Lung (tissue), 11 donors: ENCODE measurements at regions not wholly inside any gene's neighbourhood (a gene's known extent, or its start where the extent isn't known, plus 50 kb on each side); places are given as distances from the start of the nearest gene placed in this dataset.
A peak's percentile ranks its signal among the peaks of the same experiment; 100 is the strongest.

ENCODE experiments used
- ATAC-seq: fragments of 200-7000 bp; cut with Tn5 transposase; one replicate; pipeline ENCODE4 v1.9.1; 2020; ENCODE audit warnings: moderate number of reproducible peaks; ENCODE audit not compliant: insufficient read depth, low FRiP score
- DNase-seq, 3 donors: peaks; one replicate each; pipeline ENCODE4 v3.0.0-alpha.2; 2013 to 2017
- H3K27ac ChIP-seq, 2 donors: one replicate each; pipeline ENCODE4 v1.5.1; 2013; ENCODE audit warnings: mild to moderate bottlenecking in 2 of 2, moderate library complexity in 2 of 2, control low read depth in 1 of 2, inconsistent platforms in 1 of 2, low read depth in 1 of 2, low read length in 1 of 2
- H3K27me3 ChIP-seq, 3 donors: one replicate each; pipeline ENCODE4 v1.5.1; 2013; ENCODE audit warnings: low read length in 2 of 3; ENCODE audit not compliant: control insufficient read depth in 3 of 3, insufficient read depth in 3 of 3
- H3K36me3 ChIP-seq, 4 donors: one replicate each; pipeline ENCODE4 v1.5.1; 2013; ENCODE audit warnings: low read length in 4 of 4, mild to moderate bottlenecking in 1 of 4, moderate library complexity in 1 of 4; ENCODE audit not compliant: control insufficient read depth in 4 of 4, insufficient read depth in 4 of 4
- H3K4me1 ChIP-seq, 5 donors: one replicate each; pipeline ENCODE4 v1.5.1; 2013; ENCODE audit warnings: low read length in 5 of 5, mild to moderate bottlenecking in 2 of 5, moderate library complexity in 1 of 5; ENCODE audit not compliant: control insufficient read depth in 5 of 5, insufficient read depth in 5 of 5
- H3K4me3 ChIP-seq: one replicate; pipeline ENCODE4 v1.5.1; 2013; ENCODE audit warnings: mild to moderate bottlenecking, control low read depth, moderate library complexity
- H3K9ac ChIP-seq, 2 donors: one replicate each; pipeline ENCODE4 v1.5.1; 2013; ENCODE audit warnings: low read length in 2 of 2, control low read depth in 1 of 2; ENCODE audit not compliant: insufficient read depth in 1 of 2
- H3K9me3 ChIP-seq, 4 donors: one replicate each; pipeline ENCODE4 v1.5.1; 2013; ENCODE audit warnings: low read length in 3 of 4, mild to moderate bottlenecking in 1 of 4, moderate library complexity in 1 of 4; ENCODE audit not compliant: control insufficient read depth in 4 of 4, insufficient read depth in 3 of 4
- CTCF ChIP-seq: IDR thresholded peaks from 2 replicates; pipeline ENCODE4 v1.5.1; 2012; ENCODE audit warnings: mild to moderate bottlenecking; ENCODE audit errors: control extremely low read depth, extremely low read depth
- WGBS, 2 donors: extraction: QIAGEN DNeasy Blood & Tissue Kit; methylation state at CpG; one replicate each; pipeline ENCODE4 v1.1.7; 2013; 5-methylcytosine and 5-hydroxymethylcytosine counted together
- donor health status: control.
- donor health status: control.
- donor health status: Bipolar disorder and iron deficiency.
- donor health status: healthy.
- donor health status: DM: yes; HTN: yes; CAD: no.

- H3K27ac ChIP-seq: no peak overlapping the region
- no peak for TF ChIP-seq CTCF
- 83 to 91% methylated on average over 7 of the region's 7 CpGs for WGBS, 2 donors
- peaks cover 0 to 2% (median 0%) of the 10 kb centered on the region in 4 donors for H3K9me3 ChIP-seq
- no peak overlapping the region for H3K4me3 ChIP-seq
- no peak overlapping the region for H3K9ac ChIP-seq
- no peak for DNase-seq
- ATAC-seq: no peak
- peaks cover 0 to 7% (median 0%) of the 10 kb centered on the region in 5 donors for H3K4me1 ChIP-seq
- H3K27me3 ChIP-seq: no peaks in the 10 kb centered on the region
- no peaks in the 10 kb centered on the region for H3K36me3 ChIP-seq
Measured at GRCh38 chr1:163523375-163524029, 201.7 kb downstream of the NUF2 start.

- ATAC-seq (no peak), DNase-seq (peak; percentile 32 to 53 (median 46))
- no peaks in the 10 kb centered on the region for H3K9me3 ChIP-seq
- TF ChIP-seq CTCF: peak; percentile 7
- no peak overlapping the region for H3K9ac ChIP-seq
- 34% methylated on average over 2 of the region's 2 CpGs for WGBS, 2 donors
- H3K4me1 ChIP-seq: peaks cover 0 to 7% (median 0%) of the 10 kb centered on the region in 5 donors
- no peaks in the 10 kb centered on the region for H3K36me3 ChIP-seq
- no peak overlapping the region for H3K4me3 ChIP-seq
- H3K27ac ChIP-seq: no peak overlapping the region
- H3K27me3 ChIP-seq: no peaks in the 10 kb centered on the region
Measured at GRCh38 chr1:163528710-163529348, 207.1 kb downstream of the NUF2 start.

GRCh38 chr1:163531345-163531744 is 209.6 kb downstream of the NUF2 start:
- no peak for TF ChIP-seq CTCF
- Histone ChIP-seq H3K27me3 (no peaks in the 10 kb centered on the region), H3K27ac (no peak overlapping the region), H3K9ac (no peak overlapping the region), H3K4me1 (no peaks in the 10 kb centered on the region), H3K9me3 (no peaks in the 10 kb centered on the region), H3K4me3 (no peak overlapping the region), H3K36me3 (no peaks in the 10 kb centered on the region)
- no peak for DNase-seq
- 74 to 81% methylated on average over 2 of the region's 2 CpGs for WGBS, 2 donors
- ATAC-seq: no peak
